Fibroblast of the conjunctiva (primary cell): ENCODE measurements at regions not wholly inside any gene's neighbourhood (a gene's known extent, or its start where the extent isn't known, plus 50 kb on each side); places are given as distances from the start of the nearest gene placed in this dataset.

Source experiments
- DNase-seq: peaks from one replicate; pipeline ENCODE4 v3.0.0-alpha.2; 2010; ENCODE audit warnings: low read depth

- DNase-seq, result no peak
Observed at GRCh38 chr14:101004176-101004575, 100.7 kb upstream of the RTL1 start.

GRCh38 chr14:101004954-101005353, 101.4 kb upstream of the RTL1 start:
- DNase-seq, result no peak

- no peak for DNase-seq
Observed at GRCh38 chr14:101005447-101005846, 101.9 kb upstream of the RTL1 start.

DNA sequence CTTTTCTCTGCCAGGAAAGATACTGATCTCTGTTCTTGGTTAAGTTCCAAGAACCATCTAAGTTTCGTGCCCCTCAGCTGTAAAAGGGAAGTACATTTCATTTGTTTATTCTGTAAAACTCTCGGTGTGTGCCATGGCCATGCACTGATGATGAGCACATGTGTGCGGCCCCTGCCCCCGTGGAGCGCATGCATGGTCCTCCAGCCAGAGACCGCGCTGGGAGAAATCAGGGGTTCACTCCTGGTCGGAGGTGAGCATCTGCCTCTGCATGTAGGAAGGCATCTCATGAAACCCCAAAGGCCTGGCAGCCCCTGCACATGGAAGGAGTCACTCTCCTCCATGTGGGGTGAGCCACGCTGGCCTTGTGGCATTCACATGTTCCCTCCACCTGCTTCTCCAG, 102.5 kb upstream of the RTL1 start:
- no peak for DNase-seq

DNA sequence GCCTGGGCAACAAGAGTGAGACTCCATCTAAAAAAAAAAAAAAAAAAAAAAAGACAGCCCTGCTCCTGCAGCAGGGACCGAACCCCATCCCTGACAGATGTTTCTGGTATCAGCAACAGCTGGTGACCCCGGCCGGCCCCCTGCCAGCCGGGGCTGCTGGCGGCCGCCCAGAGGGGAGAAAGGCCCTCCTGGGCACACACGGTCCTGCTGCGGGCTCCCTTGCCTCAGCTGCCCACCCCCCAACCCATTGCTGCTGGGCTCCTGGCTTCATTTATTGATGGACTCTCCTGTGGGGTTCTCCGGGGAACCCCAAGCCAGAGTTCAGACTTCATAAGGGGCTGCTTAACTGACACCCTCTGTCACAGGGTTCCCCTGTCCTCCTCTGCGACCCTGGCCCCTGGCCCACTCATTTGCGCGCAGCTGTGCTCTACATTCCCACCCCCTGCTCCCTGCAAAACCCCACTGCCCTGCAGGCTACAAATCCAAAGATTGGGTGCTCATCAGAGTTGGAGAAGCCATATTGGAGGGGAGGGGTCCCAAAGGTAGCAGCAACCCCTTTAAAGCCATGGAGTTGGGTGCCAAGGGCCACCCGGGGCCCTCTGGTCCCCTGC, 103.6 kb upstream of the RTL1 start:
- DNase-seq, result no peak

- no peak for DNase-seq
Observed at GRCh38 chr14:101007765-101008164, 104.2 kb upstream of the RTL1 start.

GRCh38 chr14:101008196-101008595, 104.7 kb upstream of the RTL1 start:
- no peak for DNase-seq

GRCh38 chr14:101008631-101009336, 105.3 kb upstream of the RTL1 start:
- no peak for DNase-seq

GRCh38 chr14:101009531-101009930, 106.0 kb upstream of the RTL1 start:
- no peak for DNase-seq

DNA sequence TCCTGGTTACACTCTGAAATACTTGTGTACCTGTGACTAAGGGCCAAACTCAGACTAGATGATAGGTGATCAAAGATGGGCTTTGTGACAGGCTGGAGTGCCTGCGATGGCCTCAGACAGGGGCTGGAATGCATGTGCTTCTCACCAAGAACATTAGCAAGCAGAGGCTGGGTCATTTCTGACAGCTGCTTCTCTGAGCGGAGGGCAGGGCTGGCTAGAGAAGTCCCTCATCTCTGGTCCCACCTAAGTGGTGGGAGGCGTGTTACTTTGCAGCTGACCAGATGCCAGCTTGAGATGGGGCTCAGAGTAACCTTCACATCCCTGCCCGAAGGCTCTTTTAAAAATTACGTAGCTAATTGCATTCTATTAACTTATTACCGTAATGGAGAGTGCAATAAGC, 106.8 kb upstream of the RTL1 start:
- DNase-seq, result no peak

- no peak for DNase-seq
Observed at GRCh38 chr14:101010835-101011234, 107.3 kb upstream of the RTL1 start.

- no peak for DNase-seq
Observed at GRCh38 chr14:101017209-101017608, 113.7 kb upstream of the RTL1 start.

- DNase-seq, result no peak
Observed at GRCh38 chr14:101017806-101018560, 114.5 kb upstream of the RTL1 start.

DNA sequence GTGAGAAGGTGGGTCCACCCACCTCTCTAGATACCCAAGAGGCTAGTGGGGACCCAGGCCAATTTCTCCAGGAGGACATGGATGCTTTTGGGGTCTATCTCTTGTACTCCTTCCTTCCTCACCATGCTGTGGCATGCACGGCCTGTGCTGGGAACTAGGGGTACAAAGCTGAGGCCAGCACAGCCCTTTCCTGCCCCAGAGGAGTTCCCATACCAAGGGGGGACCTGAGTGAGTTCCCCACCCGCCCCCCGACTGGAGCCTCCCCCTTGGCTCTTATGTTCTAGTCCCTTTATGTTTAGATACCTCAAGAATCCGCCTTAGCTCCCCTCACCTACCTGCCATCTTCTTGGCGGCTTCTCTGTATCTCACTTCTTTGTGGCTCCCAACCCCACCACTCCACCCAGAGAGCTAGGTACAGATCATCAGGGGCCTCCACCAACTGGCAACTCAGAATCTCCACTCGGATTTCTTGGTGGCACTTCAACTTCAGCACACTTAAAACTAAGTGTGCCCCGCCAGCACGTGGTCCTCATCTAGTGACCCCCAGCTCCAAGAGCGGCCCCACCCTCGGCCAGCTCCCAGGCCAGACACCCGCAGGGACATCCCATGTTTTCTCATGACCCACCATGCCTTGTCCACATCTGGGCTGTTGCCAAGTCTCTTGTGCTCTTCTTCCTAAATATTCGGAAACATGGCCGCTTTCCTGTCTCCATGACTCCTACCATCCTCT, 115.2 kb upstream of the RTL1 start:
- DNase-seq, result no peak

DNA sequence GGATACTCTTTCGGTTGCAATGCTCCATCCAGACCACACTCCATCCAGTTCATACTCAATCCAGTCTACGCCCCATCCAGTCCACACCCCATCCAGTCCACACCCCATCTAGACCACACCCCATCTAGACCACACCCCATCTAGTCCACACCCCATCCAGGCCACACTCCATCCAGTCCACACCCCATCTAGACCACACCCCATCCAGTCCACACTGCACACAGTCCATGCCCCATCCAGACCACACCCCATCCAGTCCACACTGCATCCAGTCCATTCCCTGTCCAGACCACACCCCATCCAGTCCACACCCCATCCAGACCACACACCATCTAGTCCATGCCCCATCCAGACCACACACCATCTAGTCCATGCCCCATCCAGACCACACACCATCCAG, 116.0 kb upstream of the RTL1 start:
- DNase-seq, result no peak

DNA sequence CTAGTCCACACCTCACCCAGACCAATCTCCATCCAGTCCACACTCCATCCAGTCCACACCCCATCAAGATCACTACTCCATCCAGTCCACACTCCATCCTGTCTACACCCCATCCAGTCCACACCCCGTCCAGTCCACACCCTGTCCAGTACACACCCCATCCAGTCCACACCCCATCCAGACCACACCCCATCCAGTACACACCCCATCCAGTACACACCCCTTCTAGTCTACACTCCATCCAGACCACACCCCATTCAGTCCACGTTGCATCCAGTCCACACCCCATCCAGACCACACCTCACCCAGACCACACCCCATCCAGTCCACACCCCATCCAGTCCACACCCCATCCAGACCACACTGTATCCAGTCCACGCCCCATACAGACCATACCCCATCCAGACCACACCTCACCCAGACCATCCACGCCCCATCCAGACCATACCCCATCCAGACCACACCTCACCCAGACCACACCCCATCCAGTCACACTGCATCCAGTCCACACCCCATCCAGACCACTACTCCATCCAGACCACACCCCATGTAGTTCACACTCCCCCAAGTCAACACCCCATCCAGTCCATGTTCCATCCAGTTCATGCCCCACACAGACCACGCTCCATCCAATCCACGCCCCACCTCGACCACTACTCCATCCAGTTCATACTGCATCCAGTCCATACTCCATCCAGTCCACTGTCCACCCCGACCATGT, 116.6 kb upstream of the RTL1 start:
- DNase-seq, result no peak

DNA sequence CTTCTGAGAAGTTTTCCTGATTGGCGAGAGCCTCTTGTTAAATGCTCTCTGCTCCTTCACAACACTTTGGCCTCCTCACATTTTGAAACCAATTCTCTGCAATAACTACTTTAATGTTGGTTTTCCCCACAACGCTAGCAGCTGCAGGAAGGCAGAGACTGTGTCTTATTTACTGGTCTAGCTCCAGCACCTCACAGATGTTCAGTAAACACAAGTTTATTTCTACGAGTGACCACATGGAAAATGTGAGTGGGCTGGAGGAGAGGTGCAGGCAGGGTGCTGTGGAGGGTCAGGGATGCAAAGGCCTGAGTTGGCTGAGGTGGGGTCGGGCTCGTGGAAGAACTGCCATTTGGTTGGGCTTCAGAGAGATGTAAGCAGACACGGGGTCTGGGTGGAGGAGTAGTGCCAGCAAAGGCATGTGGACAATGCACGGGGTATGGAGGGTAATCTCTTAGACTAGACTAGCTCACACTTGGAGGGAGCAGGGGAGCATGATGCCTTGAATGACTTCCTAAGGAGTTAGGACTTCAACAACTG, 117.4 kb upstream of the RTL1 start:
- no peak for DNase-seq

- DNase-seq, result no peak
Observed at GRCh38 chr14:101022121-101022520, 118.6 kb upstream of the RTL1 start.

DNA sequence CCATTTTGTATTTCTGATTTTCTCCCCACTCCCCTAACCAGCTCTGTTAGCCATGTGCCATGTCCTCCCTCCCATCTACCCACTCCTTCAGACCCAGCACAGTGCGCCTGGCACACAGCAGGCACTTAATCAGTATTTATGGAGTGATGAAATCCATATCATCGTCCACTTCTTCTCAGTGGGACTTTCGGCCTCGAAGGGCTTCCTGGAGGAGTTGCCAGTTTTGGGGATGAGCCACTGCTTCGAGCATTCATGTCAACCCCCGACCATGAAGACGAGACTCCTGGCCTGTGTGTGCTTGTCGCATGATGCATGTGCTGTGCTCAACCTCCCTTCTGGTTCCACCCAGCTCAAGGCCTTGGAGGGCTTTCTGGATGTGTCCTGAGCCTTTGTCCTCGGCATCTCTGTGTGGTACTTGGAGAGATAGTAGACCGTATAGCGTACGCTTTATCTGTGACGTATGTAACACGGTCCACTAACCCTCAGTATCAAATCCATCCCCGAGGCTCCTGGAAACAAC, 119.5 kb upstream of the RTL1 start:
- DNase-seq, result no peak

DNA sequence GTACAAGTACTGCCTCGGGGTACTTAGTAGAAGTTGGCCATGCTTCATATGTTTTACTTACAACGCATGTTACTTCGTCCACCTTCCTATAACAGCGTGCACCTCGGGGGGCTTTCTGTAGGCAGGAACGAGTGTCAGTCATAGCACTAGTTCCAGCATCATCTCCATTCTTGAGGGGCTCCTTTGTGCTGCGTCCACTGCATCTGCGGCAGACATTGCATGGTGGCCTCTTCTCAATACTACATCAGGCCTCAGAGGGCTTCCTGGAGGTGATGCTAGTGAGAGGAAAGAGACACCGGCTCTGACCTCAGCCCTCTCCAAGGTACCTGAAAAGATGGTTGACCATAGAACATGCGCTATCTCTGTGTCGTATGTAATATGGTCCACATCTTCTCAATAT, 121.2 kb upstream of the RTL1 start:
- no peak for DNase-seq

DNA sequence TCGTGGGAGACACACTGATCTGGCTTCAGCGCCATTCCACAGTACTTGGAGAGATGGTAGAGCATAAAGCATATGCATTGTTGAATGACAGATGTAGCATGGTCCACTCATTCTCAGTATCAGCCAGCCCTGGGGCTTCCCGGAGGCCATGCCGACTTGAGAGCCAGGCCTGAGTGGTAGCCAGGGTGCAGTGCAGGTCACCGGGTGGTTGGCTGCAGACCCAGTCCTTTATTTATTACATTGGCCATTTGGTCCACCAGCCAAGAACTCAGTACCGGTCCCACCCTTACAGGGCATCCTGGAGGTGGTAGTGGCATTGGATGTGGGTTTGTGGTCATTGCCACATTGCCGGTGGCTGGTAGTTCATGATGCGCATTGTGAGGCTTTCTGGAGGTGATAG, 121.6 kb upstream of the RTL1 start:
- DNase-seq, result no peak

DNA sequence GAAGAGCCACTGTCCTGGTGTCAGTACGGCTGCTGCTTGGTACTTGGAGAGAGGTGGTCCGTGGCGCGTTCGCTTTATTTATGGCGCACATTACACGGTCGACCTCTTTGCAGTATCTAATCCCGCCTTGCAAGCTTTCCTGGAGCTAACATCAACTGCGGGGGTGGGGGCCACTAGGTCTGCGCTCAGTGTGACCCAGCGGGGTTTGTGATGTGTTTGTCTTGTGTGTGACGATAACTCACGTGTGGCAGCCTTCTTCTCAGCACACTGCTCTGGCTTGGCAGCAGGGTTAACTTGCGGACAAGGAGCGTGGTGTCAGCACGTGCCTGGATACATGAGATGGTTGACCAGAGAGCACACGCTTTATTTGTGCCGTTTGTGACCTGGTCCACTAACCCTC, 122.2 kb upstream of the RTL1 start:
- no peak for DNase-seq
